Iris pigment epithelial cell (primary cell): ENCODE measurements at regions not wholly inside any gene's neighbourhood (a gene's known extent, or its start where the extent isn't known, plus 50 kb on each side); places are given as distances from the start of the nearest gene placed in this dataset.
A peak's percentile ranks its signal among the peaks of the same experiment; 100 is the strongest.
"Not testable (repeated sequence)": the region's sequence is repeated elsewhere in the genome, so short reads cannot be mapped to it uniquely, and the experiment has no call there.

Source experiments
- DNase-seq: peaks from one replicate; pipeline ENCODE4 v3.0.0-alpha.2; 2011; ENCODE audit warnings: low read depth

DNA sequence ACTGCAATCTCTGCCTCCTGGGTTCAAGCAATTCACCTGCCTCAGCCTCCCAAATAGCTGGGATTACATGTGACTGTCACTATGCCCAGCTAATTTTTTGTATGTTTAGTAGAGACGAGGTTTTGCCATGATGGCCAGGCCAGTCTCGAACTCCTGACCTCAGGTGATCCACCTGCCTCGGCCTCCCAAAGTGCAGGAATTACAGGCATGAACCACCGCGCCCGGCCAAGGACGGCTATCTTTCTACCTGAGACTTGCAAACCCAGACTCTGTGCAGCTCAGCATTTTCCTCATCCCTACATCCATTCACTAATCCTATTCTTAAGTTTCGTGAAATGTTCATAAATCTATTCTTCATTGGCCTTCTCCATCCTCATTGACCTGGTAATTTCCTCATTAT is 330.0 kb downstream of the ANTXR2 start:
- no peak for DNase-seq

- peak; percentile 14 for DNase-seq
These were observed 331.9 kb upstream of the GK2 start for GRCh38 chr4:79739912-79740311.

GRCh38 chr4:79723507-79723906 is 315.5 kb upstream of the GK2 start:
- DNase-seq, result no peak

DNA sequence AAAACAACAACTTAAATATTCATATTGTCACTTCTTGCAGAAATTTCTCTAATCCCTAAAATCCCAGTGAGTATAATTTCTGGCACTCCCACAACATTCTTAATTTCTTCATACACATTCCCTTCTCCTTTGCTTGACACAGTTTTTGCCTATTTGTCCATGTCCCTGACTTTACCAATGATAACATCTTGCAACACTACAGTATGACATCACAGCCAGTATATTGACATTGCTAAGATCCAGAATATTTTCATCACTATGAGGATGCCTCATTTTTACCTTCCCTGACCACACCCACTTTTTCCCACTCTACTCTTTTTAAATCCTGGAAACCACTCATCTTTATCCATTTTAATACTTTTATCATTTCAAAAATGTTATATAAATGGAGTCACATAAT is 292.3 kb upstream of the GK2 start:
- DNase-seq, result no peak

GRCh38 chr4:79697444-79697843 is 289.4 kb upstream of the GK2 start:
- DNase-seq, result no peak

GRCh38 chr4:79696534-79696933 is 288.5 kb upstream of the GK2 start:
- DNase-seq, result not testable (repeated sequence)

GRCh38 chr4:79695848-79696247 is 287.8 kb upstream of the GK2 start:
- no peak for DNase-seq

- no peak for DNase-seq
These were observed 281.7 kb upstream of the GK2 start for GRCh38 chr4:79689740-79690139.

GRCh38 chr4:79688691-79689090 is 280.7 kb upstream of the GK2 start:
- DNase-seq, result no peak

DNA sequence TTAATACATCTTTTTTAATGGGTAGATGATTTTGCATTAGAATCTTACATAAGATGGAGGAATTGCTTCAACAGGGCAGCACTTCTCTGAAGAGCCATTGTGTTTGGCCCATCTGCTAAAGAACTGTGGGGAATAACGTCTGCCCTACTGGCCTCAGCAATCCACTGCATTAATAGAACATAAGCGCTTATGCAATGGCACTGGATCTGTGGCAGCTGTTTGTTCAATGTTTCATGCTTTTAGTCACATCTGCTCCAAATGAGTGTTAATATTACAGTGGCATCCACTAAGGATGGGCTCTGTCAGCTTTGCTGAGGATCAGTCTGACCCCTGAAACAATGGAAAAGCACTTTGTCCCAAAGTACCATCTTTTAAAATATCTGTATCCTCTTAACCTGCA is 279.0 kb upstream of the GK2 start:
- no peak for DNase-seq

DNA sequence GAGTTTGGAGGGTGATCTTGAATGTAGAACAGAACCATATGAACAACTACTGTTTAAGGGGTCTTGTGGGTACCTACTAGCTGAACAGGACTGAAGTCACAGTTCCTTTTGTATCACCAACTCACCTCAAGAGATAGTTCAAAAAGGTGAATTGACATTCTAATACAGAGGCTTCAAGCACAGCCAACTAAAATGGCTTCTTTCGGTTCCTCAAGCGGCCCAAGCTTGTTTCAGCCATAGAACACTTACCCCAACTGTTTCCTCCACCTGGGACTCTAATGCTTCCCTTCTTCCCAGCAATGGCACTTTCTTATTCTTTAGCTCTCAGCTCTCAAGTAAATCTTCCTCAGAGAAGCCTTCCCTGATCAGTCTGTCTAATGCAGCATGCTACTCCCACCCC is 277.5 kb upstream of the GK2 start:
- DNase-seq, result no peak

DNA sequence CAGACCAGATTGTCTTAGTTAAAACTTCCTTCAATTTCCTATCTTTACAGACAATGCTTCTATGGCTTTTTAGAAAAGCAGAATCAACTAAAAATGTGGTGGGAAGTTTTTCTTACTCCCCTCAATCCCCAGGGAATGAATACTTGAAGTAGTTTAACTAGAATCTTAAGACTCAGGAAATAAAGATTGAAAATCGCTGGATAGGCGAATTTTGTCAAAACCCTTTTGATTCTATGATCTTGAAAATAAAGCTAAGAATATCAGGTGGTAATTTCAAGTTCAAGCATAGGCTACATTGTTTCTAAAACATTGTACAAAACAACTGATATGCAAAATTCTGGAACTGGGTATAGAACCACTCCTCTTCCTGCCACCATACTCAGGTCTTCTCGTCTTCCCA is 276.5 kb upstream of the GK2 start:
- DNase-seq, result no peak

DNA sequence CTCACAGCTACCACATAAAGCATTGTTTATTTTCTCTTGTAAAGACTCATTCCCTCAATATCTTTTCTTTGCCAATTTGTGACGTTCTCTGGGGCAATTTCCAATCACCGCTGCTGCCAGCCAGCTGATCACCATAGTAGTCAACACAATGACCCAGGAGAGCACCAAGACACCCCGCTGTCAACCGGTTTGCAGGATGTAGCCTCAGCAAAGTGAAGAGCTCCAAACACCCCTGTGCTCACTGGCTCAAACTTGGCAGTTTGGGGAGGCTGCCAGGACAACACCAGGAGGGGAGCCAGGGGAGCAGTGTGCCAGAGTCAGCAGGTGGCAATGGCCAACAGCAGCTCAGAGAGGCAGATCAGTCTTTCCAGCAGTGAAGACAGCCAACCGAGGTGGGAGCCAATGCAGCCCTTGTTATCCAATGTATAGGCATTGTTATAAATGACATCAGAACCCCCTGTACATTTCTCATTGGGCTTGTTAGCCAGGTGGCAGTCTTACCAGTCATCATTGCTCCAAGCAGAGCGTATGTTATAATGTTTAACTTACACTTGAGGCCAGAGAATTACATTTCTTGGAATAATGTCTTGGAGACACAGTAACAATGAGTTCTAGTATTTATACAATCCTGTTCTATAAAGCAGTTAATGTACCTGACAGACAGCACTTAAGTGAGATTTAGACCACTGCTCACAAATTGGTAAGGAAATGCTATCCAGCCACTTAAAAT is 274.9 kb upstream of the GK2 start:
- DNase-seq, result peak; percentile 10

GRCh38 chr4:79682161-79682560 is 274.1 kb upstream of the GK2 start:
- peak; percentile 34 for DNase-seq

- DNase-seq, result no peak
These were observed 271.8 kb upstream of the GK2 start for GRCh38 chr4:79679859-79680258.

DNA sequence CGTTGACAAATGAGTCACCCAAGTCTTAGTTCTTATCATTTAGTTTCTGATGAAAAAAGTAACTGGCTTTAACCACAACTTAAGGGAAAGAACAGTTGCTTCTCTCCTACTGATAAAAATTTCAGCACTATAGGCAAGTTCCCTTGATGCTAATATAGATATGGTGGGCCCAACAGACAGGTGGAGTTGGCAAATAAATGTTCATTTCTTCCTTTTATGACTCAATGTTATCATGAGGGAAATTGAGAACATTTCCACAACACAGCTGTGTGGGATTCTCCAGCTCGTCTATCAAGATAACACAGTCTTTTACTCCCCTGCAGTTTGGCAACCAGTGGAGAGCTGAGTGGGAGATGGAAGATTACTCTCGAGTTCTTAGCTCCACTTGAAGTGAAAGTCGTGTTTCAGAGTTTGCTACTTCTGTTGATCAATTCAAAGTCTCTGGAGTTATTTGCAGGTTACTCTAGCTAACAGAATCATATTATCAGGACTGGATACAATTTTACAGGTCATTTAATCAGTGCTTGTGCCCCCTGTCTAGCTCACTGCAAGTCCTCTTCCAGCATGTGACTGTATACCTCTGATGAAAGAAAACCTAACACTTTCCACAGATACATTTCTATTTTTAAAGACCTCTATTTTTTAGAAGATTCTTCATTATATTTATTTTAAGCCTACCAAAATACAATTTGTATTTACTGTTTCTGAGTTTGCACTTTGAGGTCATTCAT is 270.6 kb upstream of the GK2 start:
- peak; percentile 28 for DNase-seq

DNA sequence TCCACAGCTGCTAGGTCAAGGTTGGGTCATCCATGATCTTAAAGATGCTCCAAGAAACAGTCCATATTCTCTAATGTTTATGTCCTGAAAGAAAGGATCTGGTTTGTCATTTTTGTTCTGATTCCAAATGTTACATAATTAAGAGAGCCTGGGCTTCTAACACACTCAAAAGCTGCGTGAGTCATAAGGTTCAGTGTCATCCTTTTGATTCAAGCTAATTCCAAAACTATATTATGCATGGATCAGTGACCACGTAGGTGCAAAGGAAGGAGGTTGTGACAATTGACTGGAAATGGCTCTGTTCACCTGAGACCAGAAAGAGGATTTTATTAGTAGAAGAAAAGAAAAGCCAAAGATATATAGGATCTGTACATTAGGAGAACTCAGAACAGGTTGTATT is 268.7 kb upstream of the GK2 start:
- no peak for DNase-seq

- DNase-seq, result not testable (repeated sequence)
These were observed 266.9 kb upstream of the GK2 start for GRCh38 chr4:79674906-79675305.

- no peak for DNase-seq
These were observed 265.9 kb upstream of the GK2 start for GRCh38 chr4:79673898-79674297.

GRCh38 chr4:79673377-79673776 is 265.3 kb upstream of the GK2 start:
- DNase-seq, result no peak

DNA sequence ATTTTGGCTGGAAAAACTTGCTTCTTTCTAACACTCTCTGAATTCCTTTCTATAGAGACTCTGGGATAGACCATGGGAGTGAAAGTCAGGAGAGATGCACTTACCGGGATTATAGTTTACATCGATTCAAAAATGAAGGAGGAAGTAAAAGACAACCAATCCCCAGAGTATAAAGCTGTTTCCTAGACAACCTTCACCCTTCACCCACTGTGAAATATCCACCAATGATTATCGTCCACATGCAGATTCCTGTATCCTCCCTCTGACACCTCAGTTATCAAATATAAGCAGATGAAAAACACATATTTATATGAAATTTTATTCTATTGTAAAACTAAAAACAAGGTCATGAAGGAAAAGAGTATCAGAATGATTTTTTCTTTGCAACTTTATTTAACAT is 258.8 kb upstream of the GK2 start:
- DNase-seq, result no peak

DNA sequence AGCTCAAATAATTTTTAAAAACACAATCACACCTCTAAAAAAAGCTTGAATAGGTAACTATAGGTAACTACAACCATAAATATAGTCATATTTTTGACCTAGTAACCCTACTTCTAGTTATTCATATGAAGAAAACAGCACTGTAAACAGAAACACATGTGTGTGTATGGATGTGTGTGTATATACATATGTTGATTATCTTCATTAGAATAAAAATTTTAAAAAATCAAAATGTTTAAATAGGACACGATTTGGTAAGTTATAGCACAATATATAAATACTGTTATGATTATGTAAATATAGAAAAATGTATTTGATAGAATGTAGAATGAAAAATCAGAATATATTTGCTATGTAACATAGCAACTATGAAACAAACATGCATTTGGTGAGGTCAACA is 258.1 kb upstream of the GK2 start:
- DNase-seq, result no peak

- no peak for DNase-seq
These were observed 255.8 kb upstream of the GK2 start for GRCh38 chr4:79663865-79664264.

GRCh38 chr4:79663141-79663540 is 255.1 kb upstream of the GK2 start:
- no peak for DNase-seq
